T-helper 17 cell (primary cell): ENCODE measurements at regions not wholly inside any gene's neighbourhood (a gene's known extent, or its start where the extent isn't known, plus 50 kb on each side); places are given as distances from the start of the nearest gene placed in this dataset.
A peak's percentile ranks its signal among the peaks of the same experiment; 100 is the strongest.
"Not testable (repeated sequence)": the region's sequence is repeated elsewhere in the genome, so short reads cannot be mapped to it uniquely, and the experiment has no call there.

Experiments used
- ATAC-seq: fragments of 150-1000 bp; cut with Tn5 transposase; 2 replicates; pipeline ENCODE4 v1.10.0; 2021; ENCODE audit warnings: mild to moderate bottlenecking, moderate library complexity
- DNase-seq, 3 donors: peaks; one replicate each; pipeline versions ENCODE4 v3.0.0 to v3.0.0-alpha.2; 2020 to 2021
- H3K9me3 ChIP-seq: one replicate; pipeline ENCODE4 v1.7.0; 2013; ENCODE audit warnings: low read length, mild to moderate bottlenecking; ENCODE audit not compliant: control insufficient read depth, poor library complexity, severe bottlenecking
- H3K27ac Mint-ChIP-seq: one replicate; pipeline ENCODE4 v1.8.0; 2022; ENCODE audit warnings: mild to moderate bottlenecking, moderate library complexity, mixed read lengths
- H3K27me3 Mint-ChIP-seq: one replicate; pipeline ENCODE4 v1.8.0; 2022; ENCODE audit warnings: mixed read lengths
- H3K36me3 Mint-ChIP-seq: one replicate; pipeline ENCODE4 v1.8.0; 2022; ENCODE audit warnings: low read depth, mixed read lengths
- H3K4me1 Mint-ChIP-seq: one replicate; pipeline ENCODE4 v1.8.0; 2022; ENCODE audit warnings: mild to moderate bottlenecking, mixed read lengths
- H3K4me3 Mint-ChIP-seq: one replicate; pipeline ENCODE4 v1.8.0; 2022; ENCODE audit warnings: mild to moderate bottlenecking, moderate library complexity, mixed read lengths

DNA sequence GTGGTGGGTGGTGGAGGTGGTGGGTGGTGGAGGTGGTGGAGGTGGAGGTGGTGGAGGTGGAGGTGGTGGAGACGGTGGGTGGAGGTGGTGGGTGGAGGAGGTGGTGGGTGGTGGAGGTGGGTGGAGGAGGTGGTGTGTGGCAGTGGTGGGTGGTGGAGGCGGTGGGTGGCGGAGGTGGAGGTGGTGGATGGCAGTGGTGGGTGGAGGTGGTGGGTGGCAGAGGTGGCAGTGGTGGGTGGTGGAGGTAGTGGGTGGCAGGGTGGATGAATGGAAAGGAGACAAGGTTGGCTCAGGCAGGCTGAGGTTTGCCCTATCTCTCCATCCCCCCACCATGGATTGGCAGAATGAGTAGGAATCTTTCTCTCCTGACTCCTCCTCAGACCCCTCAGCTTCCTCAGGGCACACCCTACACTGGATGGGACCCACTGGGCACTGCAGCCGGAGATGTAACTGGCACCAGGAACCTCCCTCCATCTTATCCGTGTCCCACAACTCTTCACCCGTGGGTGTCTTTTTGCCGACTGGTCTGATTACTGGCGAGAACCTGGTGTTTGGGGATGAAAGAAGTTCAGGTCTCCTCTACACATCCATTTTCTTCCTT is 166.3 kb downstream of the C9orf50 start:
- no peak overlapping the region for H3K4me3 Mint-ChIP-seq
- no peak for DNase-seq
- no peaks in the 10 kb centered on the region for H3K9me3 ChIP-seq
- H3K27me3 Mint-ChIP-seq: no peaks in the 10 kb centered on the region
- ATAC-seq: no peak
- no peaks in the 10 kb centered on the region for H3K36me3 Mint-ChIP-seq
- H3K4me1 Mint-ChIP-seq: peaks cover 27% of the 10 kb centered on the region
- H3K27ac Mint-ChIP-seq: no peak overlapping the region

DNA sequence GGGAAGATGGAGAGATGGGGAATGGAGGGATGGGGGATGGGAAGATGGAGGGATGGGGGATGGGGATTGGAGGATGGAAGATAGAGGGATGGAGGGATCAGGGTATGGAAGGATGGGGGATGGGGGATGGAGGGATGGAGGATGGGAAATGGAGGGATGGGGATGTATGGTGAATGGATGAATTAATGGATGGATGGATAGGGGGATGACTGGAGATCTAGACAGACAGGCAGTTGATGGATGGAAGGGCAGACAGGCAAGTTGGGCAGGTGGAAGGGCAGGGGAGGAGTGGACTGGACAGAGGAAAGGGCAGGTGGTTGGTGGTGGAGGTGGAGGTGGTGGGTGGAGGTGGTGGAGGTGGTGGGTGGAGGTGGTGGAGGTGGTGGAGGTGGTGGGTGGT is 167.2 kb downstream of the C9orf50 start:
- peaks cover 25% of the 10 kb centered on the region for H3K4me1 Mint-ChIP-seq
- DNase-seq: no peak
- no peak overlapping the region for H3K27ac Mint-ChIP-seq
- no peaks in the 10 kb centered on the region for H3K9me3 ChIP-seq
- no peaks in the 10 kb centered on the region for H3K36me3 Mint-ChIP-seq
- H3K27me3 Mint-ChIP-seq: no peaks in the 10 kb centered on the region
- no peak overlapping the region for H3K4me3 Mint-ChIP-seq
- no peak for ATAC-seq

GRCh38 chr9:129451669-129452068 is 169.2 kb downstream of the C9orf50 start:
- Mint-ChIP-seq H3K27me3 (no peaks in the 10 kb centered on the region), H3K36me3 (no peaks in the 10 kb centered on the region), H3K4me1 (peaks cover 16% of the 10 kb centered on the region), H3K27ac (peak overlapping the region; percentile 46), H3K4me3 (no peak overlapping the region)
- ATAC-seq (no peak), DNase-seq (no peak)
- no peaks in the 10 kb centered on the region for H3K9me3 ChIP-seq

GRCh38 chr9:129451089-129451656 is 169.7 kb downstream of the C9orf50 start:
- peaks cover 13% of the 10 kb centered on the region for H3K4me1 Mint-ChIP-seq
- DNase-seq: no peak
- H3K4me3 Mint-ChIP-seq: no peak overlapping the region
- no peaks in the 10 kb centered on the region for H3K36me3 Mint-ChIP-seq
- H3K27me3 Mint-ChIP-seq: no peaks in the 10 kb centered on the region
- no peaks in the 10 kb centered on the region for H3K9me3 ChIP-seq
- no peak for ATAC-seq
- peak overlapping the region; percentile 46 for H3K27ac Mint-ChIP-seq

DNA sequence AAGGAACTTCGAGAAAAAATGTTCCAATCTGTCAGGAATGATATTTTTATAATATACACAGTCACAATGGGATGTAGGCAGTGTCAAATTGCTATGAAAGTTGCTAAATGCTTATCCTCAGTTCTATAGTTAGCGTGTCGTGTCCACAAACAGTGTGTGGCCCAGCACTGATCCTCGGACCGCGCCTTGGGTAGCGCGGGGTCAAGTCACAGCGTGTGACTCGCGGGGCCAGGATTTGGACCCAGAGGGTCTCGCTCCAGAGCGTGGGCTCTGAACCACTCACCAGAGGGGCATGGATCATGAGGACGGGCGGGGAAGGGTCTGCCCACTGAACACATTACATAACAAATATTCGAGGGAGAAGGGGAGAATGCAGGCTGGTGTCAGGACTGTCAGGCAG is 171.8 kb downstream of the C9orf50 start:
- H3K27ac Mint-ChIP-seq: no peak overlapping the region
- H3K4me3 Mint-ChIP-seq: no peak overlapping the region
- DNase-seq (no peak), ATAC-seq (no peak)
- no peaks in the 10 kb centered on the region for H3K9me3 ChIP-seq
- H3K4me1 Mint-ChIP-seq: peaks cover 12% of the 10 kb centered on the region
- no peaks in the 10 kb centered on the region for H3K36me3 Mint-ChIP-seq
- H3K27me3 Mint-ChIP-seq: no peaks in the 10 kb centered on the region

- DNase-seq: no peak
- ATAC-seq: no peak
- H3K27me3 Mint-ChIP-seq: no peaks in the 10 kb centered on the region
- no peaks in the 10 kb centered on the region for H3K9me3 ChIP-seq
- no peak overlapping the region for H3K27ac Mint-ChIP-seq
- no peak overlapping the region for H3K4me3 Mint-ChIP-seq
- H3K36me3 Mint-ChIP-seq: no peaks in the 10 kb centered on the region
- peaks cover 5% of the 10 kb centered on the region for H3K4me1 Mint-ChIP-seq
These were observed 173.9 kb downstream of the C9orf50 start for GRCh38 chr9:129446828-129447550.

DNA sequence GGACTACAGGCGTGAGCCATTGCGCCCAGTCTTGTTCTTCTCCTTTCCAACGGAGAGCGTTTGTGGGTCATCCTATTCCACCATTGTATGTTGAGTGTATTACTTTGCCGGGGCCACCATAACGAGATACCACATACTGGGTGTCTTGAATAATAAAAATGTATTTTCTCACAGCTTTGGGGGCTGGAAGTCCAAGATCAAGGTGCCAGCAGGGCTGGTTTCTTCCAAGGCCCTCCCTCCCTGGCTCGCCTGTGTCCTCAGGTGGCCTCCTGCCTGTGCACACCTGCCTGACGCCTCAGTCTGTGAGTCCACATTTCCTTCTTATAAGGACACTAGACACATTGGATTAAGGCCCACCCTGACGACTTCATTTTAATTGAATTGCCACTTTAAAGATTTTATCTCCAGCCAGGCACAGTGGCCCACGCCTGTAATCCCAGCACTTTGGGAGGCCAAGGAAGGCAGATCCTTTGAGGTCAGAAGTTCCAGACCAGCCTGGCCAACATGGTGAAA is 175.1 kb downstream of the C9orf50 start:
- H3K4me3 Mint-ChIP-seq: no peak overlapping the region
- H3K36me3 Mint-ChIP-seq: no peaks in the 10 kb centered on the region
- H3K9me3 ChIP-seq: no peaks in the 10 kb centered on the region
- ATAC-seq (no peak), DNase-seq (no peak)
- H3K27ac Mint-ChIP-seq: peak overlapping the region; percentile 22
- H3K4me1 Mint-ChIP-seq: peaks cover 6% of the 10 kb centered on the region
- peaks cover 8% of the 10 kb centered on the region for H3K27me3 Mint-ChIP-seq

DNA sequence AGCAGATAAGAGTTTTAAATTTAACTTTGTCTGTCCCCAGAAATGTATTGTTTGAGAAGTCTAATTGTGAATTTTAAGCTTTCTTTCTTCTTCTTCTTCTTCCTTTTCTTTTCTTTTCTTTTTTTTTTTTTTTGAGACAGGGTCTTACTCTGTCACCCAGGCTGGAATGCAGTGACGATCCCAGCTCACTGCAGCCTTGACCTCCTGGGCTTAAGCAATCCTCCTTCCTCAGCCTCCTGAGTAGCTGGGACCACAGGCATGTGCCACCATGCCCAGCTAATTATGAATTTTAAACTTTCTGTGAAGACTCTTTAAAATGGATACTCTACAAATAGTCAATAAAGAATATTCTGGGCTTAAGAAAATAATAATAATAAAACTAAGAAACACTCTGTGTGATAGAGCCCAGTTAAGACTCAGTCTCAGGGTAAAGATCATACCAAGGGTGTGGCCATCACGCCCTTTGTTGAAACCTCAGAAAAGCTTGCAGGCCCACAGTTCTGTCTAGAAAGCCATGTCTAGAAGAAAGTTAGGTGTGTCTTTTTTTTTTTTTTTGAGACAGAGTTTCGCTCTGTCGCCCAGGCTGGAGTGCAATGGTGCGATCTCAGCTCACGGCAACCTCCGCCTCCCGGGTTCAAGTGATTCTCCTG is 177.3 kb downstream of the C9orf50 start:
- H3K27ac Mint-ChIP-seq, H3K9me3 ChIP-seq, H3K4me1 Mint-ChIP-seq, H3K36me3 Mint-ChIP-seq, ATAC-seq, H3K4me3 Mint-ChIP-seq, DNase-seq: not testable (repeated sequence)
- H3K27me3 Mint-ChIP-seq: peaks cover 26% of the 10 kb centered on the region

DNA sequence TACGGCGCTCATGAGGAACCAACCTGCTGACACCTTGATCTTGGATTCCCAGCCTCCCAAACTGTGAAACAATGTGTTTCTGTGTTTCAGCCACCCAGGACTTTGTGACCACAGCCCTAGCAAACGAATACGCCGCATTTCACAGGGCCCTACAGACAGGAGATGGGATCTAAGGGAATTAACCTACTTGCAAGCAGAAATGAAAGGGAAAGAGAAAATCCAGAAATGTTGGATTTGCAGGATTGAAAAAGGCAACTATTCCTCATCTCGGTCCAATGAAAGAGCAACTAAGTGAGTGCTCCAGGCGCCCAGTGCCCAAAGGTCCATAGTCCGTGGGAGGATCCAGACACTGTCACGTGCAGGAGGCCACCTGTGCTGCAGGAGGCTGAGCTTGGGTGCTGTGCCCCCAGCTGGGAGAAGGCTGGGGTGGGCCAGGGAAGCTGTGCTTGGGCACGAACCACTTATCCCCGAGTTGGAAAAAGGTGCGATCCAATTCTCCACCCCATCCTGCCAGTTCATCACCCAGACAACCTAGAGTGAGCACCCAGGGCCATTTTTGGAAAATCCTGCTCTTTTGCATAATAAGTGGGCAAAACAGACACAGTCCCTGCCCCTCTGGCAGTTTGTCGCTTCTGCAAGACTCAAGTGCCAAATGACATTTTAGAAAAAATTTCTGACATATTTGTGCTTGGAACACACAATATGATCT is 177.9 kb downstream of the C9orf50 start:
- ATAC-seq: no peak

DNA sequence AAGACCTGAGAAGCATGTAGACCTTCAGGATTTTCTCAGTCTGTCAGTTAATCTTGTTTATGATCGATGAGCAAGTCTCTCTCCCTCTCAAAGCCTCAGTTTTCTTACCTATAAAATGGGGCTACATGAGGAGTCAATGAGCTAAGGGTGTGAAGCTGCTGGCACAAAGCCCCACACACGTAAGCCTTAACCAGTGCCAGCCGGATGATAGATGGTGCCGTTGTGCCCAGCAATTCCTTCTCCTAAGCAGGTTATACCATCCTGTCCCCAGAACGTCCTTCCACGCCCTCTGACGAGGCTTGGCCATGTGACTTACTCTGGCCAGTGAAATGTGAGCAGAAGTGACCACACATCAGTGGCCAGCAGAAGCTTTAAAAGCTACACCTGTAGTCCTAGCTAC is 179.0 kb downstream of the C9orf50 start:
- peaks cover 39% of the 10 kb centered on the region for H3K27me3 Mint-ChIP-seq
- peaks cover 3% of the 10 kb centered on the region for H3K36me3 Mint-ChIP-seq
- DNase-seq: no peak
- no peaks in the 10 kb centered on the region for H3K9me3 ChIP-seq
- no peak for ATAC-seq
- no peak overlapping the region for H3K4me3 Mint-ChIP-seq
- peak overlapping the region; percentile 29 for H3K27ac Mint-ChIP-seq
- peaks cover 19% of the 10 kb centered on the region for H3K4me1 Mint-ChIP-seq

More for the DNA sequence above, 177.9 kb downstream of the C9orf50 start:
- DNase-seq: no peak
- no peak overlapping the region for H3K27ac Mint-ChIP-seq
- H3K27me3 Mint-ChIP-seq: peaks cover 33% of the 10 kb centered on the region
- H3K36me3 Mint-ChIP-seq: no peaks in the 10 kb centered on the region
- peaks cover 17% of the 10 kb centered on the region for H3K4me1 Mint-ChIP-seq
- no peak overlapping the region for H3K4me3 Mint-ChIP-seq
- no peaks in the 10 kb centered on the region for H3K9me3 ChIP-seq

DNA sequence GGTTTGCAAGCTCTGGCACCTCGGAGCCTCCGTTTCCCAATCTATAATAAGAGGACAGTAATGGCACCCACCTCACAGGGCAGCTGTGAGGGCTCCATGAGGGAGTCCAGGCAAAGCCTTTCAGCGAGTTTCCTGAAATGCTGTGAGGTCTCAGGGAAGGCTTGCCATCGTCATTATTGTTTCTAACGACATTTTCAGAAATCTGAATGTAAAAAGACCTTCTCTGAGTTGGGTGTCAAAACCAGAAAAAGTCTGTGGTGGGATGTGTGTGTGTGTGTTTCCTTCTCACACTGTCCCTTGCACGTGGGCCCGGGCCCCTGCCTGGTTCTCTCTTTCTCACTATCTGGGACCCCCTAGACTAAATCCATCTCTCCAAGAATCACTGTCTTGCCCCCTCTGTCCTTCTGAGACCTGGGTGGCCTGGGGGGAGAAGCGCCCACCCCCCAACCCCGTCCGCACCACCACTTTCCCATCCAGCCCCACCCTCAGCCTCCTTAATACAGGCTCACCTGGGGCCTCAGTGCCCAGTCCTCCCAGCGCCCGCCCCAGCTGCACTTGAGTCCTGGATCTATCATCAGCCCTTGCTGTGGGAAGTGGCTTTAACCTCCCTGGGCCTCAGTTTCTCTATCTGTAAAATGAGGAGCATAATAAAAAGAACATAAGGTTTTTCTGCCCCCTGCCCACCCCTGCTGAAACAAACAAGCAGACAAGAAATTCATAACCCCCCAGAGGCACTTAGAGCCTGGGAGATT is 180.3 kb downstream of the C9orf50 start:
- Mint-ChIP-seq H3K27me3 (peaks cover 47% of the 10 kb centered on the region), H3K4me3 (peak overlapping the region; percentile 25), H3K4me1 (peaks cover 22% of the 10 kb centered on the region), H3K27ac (no peak overlapping the region), H3K36me3 (peaks cover 5% of the 10 kb centered on the region)
- no peak for ATAC-seq
- DNase-seq: no peak
- no peaks in the 10 kb centered on the region for H3K9me3 ChIP-seq

DNA sequence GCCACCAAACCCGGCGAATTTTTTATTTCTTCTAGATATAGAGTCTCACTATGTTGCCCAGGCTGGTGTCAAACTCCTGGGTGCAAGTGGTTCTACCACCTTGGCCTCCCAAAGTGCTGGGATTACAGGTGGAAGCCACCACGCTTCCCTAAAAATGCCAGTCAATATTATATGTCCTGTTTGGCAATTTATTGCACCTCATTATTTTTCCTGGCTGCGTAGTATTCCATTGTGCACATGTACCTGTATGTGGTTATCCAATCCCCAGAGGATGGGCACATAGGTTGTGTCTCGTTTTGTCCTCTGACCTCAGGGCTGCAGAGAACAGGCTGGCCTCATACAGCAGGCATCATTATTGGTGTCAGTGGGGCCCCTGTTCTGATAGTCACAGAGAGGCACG is 181.7 kb downstream of the C9orf50 start:
- peaks cover 5% of the 10 kb centered on the region for H3K36me3 Mint-ChIP-seq
- peaks cover 47% of the 10 kb centered on the region for H3K27me3 Mint-ChIP-seq
- no peaks in the 10 kb centered on the region for H3K9me3 ChIP-seq
- no peak for DNase-seq
- H3K27ac Mint-ChIP-seq: no peak overlapping the region
- no peak for ATAC-seq
- H3K4me1 Mint-ChIP-seq: peaks cover 19% of the 10 kb centered on the region
- H3K4me3 Mint-ChIP-seq: no peak overlapping the region
